GM12878 (cell line): ENCODE measurements at regions not wholly inside any gene's neighbourhood (a gene's known extent, or its start where the extent isn't known, plus 50 kb on each side); places are given as distances from the start of the nearest gene placed in this dataset.

Experiments used
- ATAC-seq: fragments of 200-7000 bp; cut with Tn5 transposase; 3 replicates; pipeline ENCODE4 v1.9.1; 2020; ENCODE audit warnings: mild to moderate bottlenecking, moderate library complexity
- BruUV-seq: library from RNA; stranded (reverse); fragments of 400-500 nt; replicated peaks from 2 replicates; lab custom pipeline; 2021; lab: Mats Ljungman, UMichigan
- CTCF ChIA-PET: fragments of 300-600 bp; sonication (Branson Sonifier 250); formaldehyde crosslinking; extraction: SDS; loops from one replicate; lab custom pipeline; 2021; ENCODE audit warnings: inconsistent platforms; lab: Yijun Ruan, JAX
- POLR2A ChIA-PET: fragments of 350-600 bp; formaldehyde crosslinking; extraction: SDS; loops from one replicate; lab custom pipeline; 2021; ENCODE audit warnings: inconsistent platforms; lab: Charles Lee
- RAD21 ChIA-PET: fragments of 300-600 bp; sonication (Branson Sonifier 250); formaldehyde crosslinking; loops from one replicate; lab custom pipeline; 2023; ENCODE audit warnings: antibody characterized with exemption; ENCODE audit not compliant: unreplicated experiment; lab: Charles Lee
- SMC1A ChIA-PET: fragments of 300-600 bp; sonication (Branson Sonifier 250); formaldehyde crosslinking; loops from one replicate; lab custom pipeline; 2023; ENCODE audit not compliant: unreplicated experiment, uncharacterized antibody; lab: Charles Lee
- DNase-seq: peaks from one replicate; pipeline ENCODE4 v3.0.0-alpha.2; 2011; ENCODE audit warnings: low read depth, low spot score
- FAIRE-seq: peaks from 3 replicates; lab custom pipeline; 2011; peaks lifted over from hg19 to GRCh38; lab: Jason Lieb, UNC
- H2AFZ ChIP-seq: 2 replicates; pipeline ENCODE4 v1.6.0; 2011; ENCODE audit warnings: low read depth, low read length, control low read depth; ENCODE audit not compliant: control insufficient read depth
- H3K27ac ChIP-seq: 2 replicates; pipeline ENCODE4 v1.5.1; 2011; ENCODE audit warnings: control low read depth; ENCODE audit not compliant: control insufficient read depth, insufficient read depth
- H3K27me3 ChIP-seq, 2 experiments: replicated peaks in 1 of 2; 2 replicates each; pipeline versions ENCODE4 v1.6.0 to v1.6.1; 2011; ENCODE audit warnings: low read length in 1 of 2; ENCODE audit not compliant: control insufficient read depth in 2 of 2, insufficient read depth in 2 of 2
- H3K36me3 ChIP-seq, 2 experiments: 2 replicates each; pipeline ENCODE4 v1.5.1; 2011; ENCODE audit warnings: low read length in 1 of 2; ENCODE audit not compliant: control insufficient read depth in 2 of 2, insufficient read depth in 2 of 2
- H3K4me1 ChIP-seq: 2 replicates; pipeline ENCODE4 v1.6.1; 2011; ENCODE audit warnings: mild to moderate bottlenecking, low read length, moderate library complexity, mixed read lengths; ENCODE audit not compliant: control insufficient read depth, insufficient read depth
- H3K4me2 ChIP-seq: 2 replicates; pipeline ENCODE4 v1.6.0; 2011; ENCODE audit warnings: control low read depth; ENCODE audit not compliant: control insufficient read depth, insufficient read depth
- H3K4me3 ChIP-seq: fragments of 200-600 bp; sonication (generic); 2 replicates; pipeline ENCODE4 v1.5.1; 2016
- H3K79me2 ChIP-seq: 2 replicates; pipeline ENCODE4 v1.6.0; 2011; ENCODE audit warnings: low read length; ENCODE audit not compliant: control insufficient read depth, insufficient read depth
- H3K9ac ChIP-seq: 2 replicates; pipeline ENCODE4 v1.8.0; 2011; ENCODE audit warnings: low read length, control low read depth, mixed read lengths; ENCODE audit not compliant: control insufficient read depth, insufficient read depth
- H3K9me3 ChIP-seq: replicated peaks from 3 replicates; pipeline ENCODE4 v1.5.1; 2011; ENCODE audit warnings: mild to moderate bottlenecking, low read length; ENCODE audit not compliant: control insufficient read depth, insufficient read depth
- H4K20me1 ChIP-seq: 2 replicates; pipeline ENCODE4 v1.6.0; 2011; ENCODE audit not compliant: control insufficient read depth, insufficient read depth
- ATF2 ChIP-seq: IDR thresholded peaks from 2 replicates; pipeline ENCODE4 v1.6.1; 2012; ENCODE audit warnings: low read length, inconsistent platforms
- ETV6 ChIP-seq, 2 experiments: fragments of 450-650 bp in 1 of 2; IDR thresholded peaks in 1 of 2; conservative IDR thresholded peaks in 1 of 2; 2 replicates each; pipeline ENCODE4 v1.6.1; 2014; ENCODE audit warnings: antibody characterized with exemption in 1 of 2, borderline replicate concordance in 1 of 2, low read depth in 1 of 2, mild to moderate bottlenecking in 1 of 2, moderate library complexity in 1 of 2
- HCFC1 ChIP-seq: fragments of 150-350 bp; IDR thresholded peaks from 2 replicates; pipeline ENCODE4 v1.6.1; 2014; ENCODE audit warnings: low read length
- HDAC2 ChIP-seq: fragments of 200-600 bp; sonication (generic); IDR thresholded peaks from 2 replicates; pipeline ENCODE4 v1.6.1; 2017
- JUND ChIP-seq: IDR thresholded peaks from 2 replicates; pipeline ENCODE4 v1.6.1; 2012; ENCODE audit warnings: low read depth, mild to moderate bottlenecking, low read length, improper control_type of control experiment, moderate library complexity
- KAT2A ChIP-seq: conservative IDR thresholded peaks from 2 replicates; pipeline ENCODE4 v1.6.1; 2011; ENCODE audit warnings: low read depth, low read length; ENCODE audit not compliant: control insufficient read depth
- MLLT1 ChIP-seq: fragments of 450-650 bp; IDR thresholded peaks from 2 replicates; pipeline ENCODE4 v1.6.1; 2016; ENCODE audit warnings: mild to moderate bottlenecking
- POU2F2 ChIP-seq: IDR thresholded peaks from 3 replicates; pipeline ENCODE4 v1.6.1; 2011; ENCODE audit warnings: low read depth, mild to moderate bottlenecking, low read length, borderline replicate concordance
- RAD21 ChIP-seq: IDR thresholded peaks from 2 replicates; pipeline ENCODE4 v1.6.1; 2011; ENCODE audit warnings: mild to moderate bottlenecking, low read depth, low read length, moderate library complexity; ENCODE audit not compliant: insufficient read depth
- RFX5 ChIP-seq: IDR thresholded peaks from 2 replicates; pipeline ENCODE4 v1.6.1; 2011; ENCODE audit warnings: low read depth, low read length, improper control_type of control experiment
- STAT3 ChIP-seq: IDR thresholded peaks from 2 replicates; pipeline ENCODE4 v1.6.1; 2011; ENCODE audit warnings: low read depth, low read length, improper control_type of control experiment
- ZBED1 ChIP-seq: IDR thresholded peaks from 2 replicates; pipeline ENCODE4 v1.6.1; 2016; ENCODE audit warnings: borderline replicate concordance
- ZBTB11 ChIP-seq: fragments of 450-650 bp; formaldehyde crosslinking; IDR thresholded peaks from 2 replicates; pipeline ENCODE4 v1.5.0; 2022; ENCODE audit warnings: mild to moderate bottlenecking, missing genetic modification characterization
- ZNF207 ChIP-seq: fragments of 450-650 bp; IDR thresholded peaks from 2 replicates; pipeline ENCODE4 v1.6.1; 2014; ENCODE audit warnings: antibody characterized with exemption, mild to moderate bottlenecking, borderline replicate concordance
- ZNF24 ChIP-seq: fragments of 450-650 bp; IDR thresholded peaks from 2 replicates; pipeline ENCODE4 v1.6.1; 2017; ENCODE audit warnings: antibody characterized with exemption, mild to moderate bottlenecking
- ZNF274 ChIP-seq: IDR thresholded peaks from one replicate; pipeline ENCODE4 v1.8.0; 2011; ENCODE audit not compliant: insufficient read length, insufficient read depth
- ZNF384 ChIP-seq: IDR thresholded peaks from 2 replicates; pipeline ENCODE4 v1.6.1; 2012; ENCODE audit warnings: low read depth, mild to moderate bottlenecking, low read length, improper control_type of control experiment, borderline replicate concordance
- whole genome bisulfite sequencing: methylation state at CpG from one replicate; pipeline ENCODE4 v1.1.6; 2016; ENCODE audit warnings: low lambda C conversion rate; ENCODE audit not compliant: insufficient replicate concordance, insufficient coverage; ENCODE audit errors: missing lambda C conversion rate; 5-methylcytosine and 5-hydroxymethylcytosine counted together
- in situ Hi-C: fragments of 300-500 bp; cut with MboI; formaldehyde crosslinking; loops from 9 replicates; pipeline ENCODE4 v1.14.3; 2018; ENCODE audit warnings: mixed read lengths
- intact Hi-C: fragments of 100-400 bp; cut with micrococcal nuclease; formaldehyde crosslinking; loops from one replicate; pipeline ENCODE4 v1.14.2; 2022; ENCODE audit not compliant: unreplicated experiment

GRCh38 chr4:166277401-166277800, 404.4 kb downstream of the TLL1 start:
- intact Hi-C loops = no loop called here
- WGBS = 0% methylated on average over 1 of the region's 1 CpG
- Histone ChIP-seq H3K4me2 (no peak overlapping the region), H3K4me3 (no peak overlapping the region), H4K20me1 (no peaks in the 10 kb centered on the region), H3K79me2 (no peaks in the 10 kb centered on the region)
- FAIRE-seq = no peak
- RAD21 ChIA-PET = no interaction called here
- TF ChIP-seq ZNF24 (no peak), JUND (no peak), ZBED1 (no peak), STAT3 (no peak), RFX5 (no peak), RAD21 (no peak), KAT2A (no peak), HCFC1 (no peak), ZNF274 (no peak), ZNF207 (no peak), ETV6 (conservative IDR thresholded peaks at IDR 0.05 in 1 of 2, IDR thresholded peaks at IDR 0.05 in 1 of 2; ENCODE audit: borderline replicate concordance in 1 of 2, low read depth in 1 of 2) (no peak), HDAC2 (no peak), ZNF384 (no peak), MLLT1 (no peak), ZBTB11 (CRISPR knock-in tag) (no peak), ATF2 (no peak), POU2F2 (no peak)
- TF ChIP-seq, all 136 proteins: peak for 0
- SMC1A ChIA-PET = no interaction called here
- Histone ChIP-seq H3K36me3 (no peaks in the 10 kb centered on the region), H3K9ac (no peak overlapping the region), H3K4me1 (no peaks in the 10 kb centered on the region), H3K27ac (no peak overlapping the region), H3K9me3 (no peaks in the 10 kb centered on the region), H3K27me3 (no peaks in the 10 kb centered on the region), H2AFZ (no peak overlapping the region)
- POLR2A ChIA-PET = interaction anchor here (0.6 kb wide), 1 partner anchor 550 kb away, joined by 4 read pairs; no protein-coding TSS in a partner anchor
- DNase-seq (no peak), ATAC-seq (no peak)
- no TSS peak for BruUV-seq
- CTCF ChIA-PET = no interaction called here
- in situ Hi-C loops = no loop called here
